ENCODE measurements at regions not wholly inside any gene's neighbourhood (a gene's known extent, or its start where the extent isn't known, plus 50 kb on each side); places are given as distances from the start of the nearest gene placed in this dataset.
"Not testable (repeated sequence)": the region's sequence is repeated elsewhere in the genome, so short reads cannot be mapped to it uniquely, and the experiment has no call there.

GRCh38 chr21:5108048-5108775, 5413.2 kb upstream of the TPTE start:
- H3K79me2 ChIP-seq (ENCODE audit: control insufficient read depth, insufficient read depth, low read length); H3K9ac ChIP-seq (ENCODE audit: control insufficient read depth, extremely low read depth, insufficient read depth, low read length); H3K9me1 ChIP-seq (ENCODE audit: control insufficient read depth, extremely low read depth, insufficient read depth, low read length); H3K27me3 ChIP-seq (ENCODE audit: control insufficient read depth, extremely low read depth, insufficient read depth, low read length); H4K20me1 ChIP-seq (ENCODE audit: control insufficient read depth, extremely low read depth, insufficient read depth, low read length); H3K36me3 ChIP-seq (ENCODE audit: control insufficient read depth in 2 of 2, extremely low read depth in 1 of 2, insufficient read depth in 2 of 2, low read length in 2 of 2); FAIRE-seq; H3K4me3 ChIP-seq (ENCODE audit: control insufficient read depth in 2 of 3, extremely low read depth in 1 of 3, insufficient read depth in 2 of 3, low read depth in 1 of 3, low read length in 3 of 3); H3K4me1 ChIP-seq (ENCODE audit: control insufficient read depth, extremely low read depth, insufficient read depth, low read length); DNase-seq (ENCODE audit: low read depth, low spot score); H2AFZ ChIP-seq (ENCODE audit: control insufficient read depth, low read length); H3K27ac ChIP-seq (ENCODE audit: control insufficient read depth, insufficient read depth, low read length); H3K9me3 ChIP-seq (ENCODE audit: control insufficient read depth, low read depth, low read length); H3K4me2 ChIP-seq (ENCODE audit: control insufficient read depth, extremely low read depth, insufficient read depth, low read depth, low read length); dilution Hi-C loops (cut with MboI; ENCODE audit: extremely low pct_ligation_motif_present, low sequenced_read_pairs): not testable (repeated sequence)

GRCh38 chr21:5111197-5111596, 5410.2 kb upstream of the TPTE start:
- H3K27me3 ChIP-seq (ENCODE audit: control insufficient read depth, extremely low read depth, insufficient read depth, low read length); H3K79me2 ChIP-seq (ENCODE audit: control insufficient read depth, insufficient read depth, low read length); H3K4me1 ChIP-seq (ENCODE audit: control insufficient read depth, extremely low read depth, insufficient read depth, low read length); H3K27ac ChIP-seq (ENCODE audit: control insufficient read depth, insufficient read depth, low read length); H3K9me1 ChIP-seq (ENCODE audit: control insufficient read depth, extremely low read depth, insufficient read depth, low read length); H3K4me2 ChIP-seq (ENCODE audit: control insufficient read depth, extremely low read depth, insufficient read depth, low read depth, low read length); H3K9ac ChIP-seq (ENCODE audit: control insufficient read depth, extremely low read depth, insufficient read depth, low read length); H3K36me3 ChIP-seq (ENCODE audit: control insufficient read depth in 2 of 2, extremely low read depth in 1 of 2, insufficient read depth in 2 of 2, low read length in 2 of 2); H2AFZ ChIP-seq (ENCODE audit: control insufficient read depth, low read length); DNase-seq (ENCODE audit: low read depth, low spot score); H3K4me3 ChIP-seq (ENCODE audit: control insufficient read depth in 2 of 3, extremely low read depth in 1 of 3, insufficient read depth in 2 of 3, low read depth in 1 of 3, low read length in 3 of 3); H3K9me3 ChIP-seq (ENCODE audit: control insufficient read depth, low read depth, low read length); dilution Hi-C loops (cut with MboI; ENCODE audit: extremely low pct_ligation_motif_present, low sequenced_read_pairs); FAIRE-seq; H4K20me1 ChIP-seq (ENCODE audit: control insufficient read depth, extremely low read depth, insufficient read depth, low read length): not testable (repeated sequence)

GRCh38 chr21:5113092-5113491, 5408.3 kb upstream of the TPTE start:
- H3K9me3 ChIP-seq (ENCODE audit: control insufficient read depth, low read depth, low read length); H3K4me3 ChIP-seq (ENCODE audit: control insufficient read depth in 2 of 3, extremely low read depth in 1 of 3, insufficient read depth in 2 of 3, low read depth in 1 of 3, low read length in 3 of 3); H3K36me3 ChIP-seq (ENCODE audit: control insufficient read depth in 2 of 2, extremely low read depth in 1 of 2, insufficient read depth in 2 of 2, low read length in 2 of 2); FAIRE-seq; H2AFZ ChIP-seq (ENCODE audit: control insufficient read depth, low read length); H3K79me2 ChIP-seq (ENCODE audit: control insufficient read depth, insufficient read depth, low read length); H3K27me3 ChIP-seq (ENCODE audit: control insufficient read depth, extremely low read depth, insufficient read depth, low read length); H4K20me1 ChIP-seq (ENCODE audit: control insufficient read depth, extremely low read depth, insufficient read depth, low read length); H3K4me2 ChIP-seq (ENCODE audit: control insufficient read depth, extremely low read depth, insufficient read depth, low read depth, low read length); dilution Hi-C loops (cut with MboI; ENCODE audit: extremely low pct_ligation_motif_present, low sequenced_read_pairs); H3K4me1 ChIP-seq (ENCODE audit: control insufficient read depth, extremely low read depth, insufficient read depth, low read length); DNase-seq (ENCODE audit: low read depth, low spot score); H3K9ac ChIP-seq (ENCODE audit: control insufficient read depth, extremely low read depth, insufficient read depth, low read length); H3K27ac ChIP-seq (ENCODE audit: control insufficient read depth, insufficient read depth, low read length); H3K9me1 ChIP-seq (ENCODE audit: control insufficient read depth, extremely low read depth, insufficient read depth, low read length): not testable (repeated sequence)

GRCh38 chr21:5114468-5114867, 5406.9 kb upstream of the TPTE start:
- H4K20me1 ChIP-seq (ENCODE audit: control insufficient read depth, extremely low read depth, insufficient read depth, low read length); H3K9me3 ChIP-seq (ENCODE audit: control insufficient read depth, low read depth, low read length); H3K4me3 ChIP-seq (ENCODE audit: control insufficient read depth in 2 of 3, extremely low read depth in 1 of 3, insufficient read depth in 2 of 3, low read depth in 1 of 3, low read length in 3 of 3); H3K4me1 ChIP-seq (ENCODE audit: control insufficient read depth, extremely low read depth, insufficient read depth, low read length); H3K9ac ChIP-seq (ENCODE audit: control insufficient read depth, extremely low read depth, insufficient read depth, low read length); FAIRE-seq; H3K79me2 ChIP-seq (ENCODE audit: control insufficient read depth, insufficient read depth, low read length); H3K4me2 ChIP-seq (ENCODE audit: control insufficient read depth, extremely low read depth, insufficient read depth, low read depth, low read length); H3K9me1 ChIP-seq (ENCODE audit: control insufficient read depth, extremely low read depth, insufficient read depth, low read length); DNase-seq (ENCODE audit: low read depth, low spot score); H2AFZ ChIP-seq (ENCODE audit: control insufficient read depth, low read length); dilution Hi-C loops (cut with MboI; ENCODE audit: extremely low pct_ligation_motif_present, low sequenced_read_pairs); H3K27me3 ChIP-seq (ENCODE audit: control insufficient read depth, extremely low read depth, insufficient read depth, low read length); H3K36me3 ChIP-seq (ENCODE audit: control insufficient read depth in 2 of 2, extremely low read depth in 1 of 2, insufficient read depth in 2 of 2, low read length in 2 of 2); H3K27ac ChIP-seq (ENCODE audit: control insufficient read depth, insufficient read depth, low read length): not testable (repeated sequence)

- H3K9me1 ChIP-seq (ENCODE audit: control insufficient read depth, extremely low read depth, insufficient read depth, low read length); dilution Hi-C loops (cut with MboI; ENCODE audit: extremely low pct_ligation_motif_present, low sequenced_read_pairs); H4K20me1 ChIP-seq (ENCODE audit: control insufficient read depth, extremely low read depth, insufficient read depth, low read length); H3K4me1 ChIP-seq (ENCODE audit: control insufficient read depth, extremely low read depth, insufficient read depth, low read length); H3K79me2 ChIP-seq (ENCODE audit: control insufficient read depth, insufficient read depth, low read length); H3K4me2 ChIP-seq (ENCODE audit: control insufficient read depth, extremely low read depth, insufficient read depth, low read depth, low read length); H3K9ac ChIP-seq (ENCODE audit: control insufficient read depth, extremely low read depth, insufficient read depth, low read length); H3K9me3 ChIP-seq (ENCODE audit: control insufficient read depth, low read depth, low read length); DNase-seq (ENCODE audit: low read depth, low spot score); H3K4me3 ChIP-seq (ENCODE audit: control insufficient read depth in 2 of 3, extremely low read depth in 1 of 3, insufficient read depth in 2 of 3, low read depth in 1 of 3, low read length in 3 of 3); H3K27ac ChIP-seq (ENCODE audit: control insufficient read depth, insufficient read depth, low read length); H3K36me3 ChIP-seq (ENCODE audit: control insufficient read depth in 2 of 2, extremely low read depth in 1 of 2, insufficient read depth in 2 of 2, low read length in 2 of 2); H3K27me3 ChIP-seq (ENCODE audit: control insufficient read depth, extremely low read depth, insufficient read depth, low read length); H2AFZ ChIP-seq (ENCODE audit: control insufficient read depth, low read length); FAIRE-seq: not testable (repeated sequence)
Measured at GRCh38 chr21:5114893-5115645, 5406.3 kb upstream of the TPTE start.

All from keratinocyte (primary cell).